HepG2 (cell line): ENCODE measurements at regions not wholly inside any gene's neighbourhood (a gene's known extent, or its start where the extent isn't known, plus 50 kb on each side); places are given as distances from the start of the nearest gene placed in this dataset.

Experiments
- FLYWCH1 ChIP-seq: sonication (generic); formaldehyde crosslinking; IDR thresholded peaks from 2 replicates; pipeline ENCODE4 v1.8.1; 2023; ENCODE audit warnings: mild to moderate bottlenecking, missing genetic modification reagents
- GATA4 ChIP-seq: sonication (generic); IDR thresholded peaks from 2 replicates; pipeline ENCODE4 v1.6.1; 2016; ENCODE audit warnings: antibody characterized with exemption, low read depth, borderline replicate concordance
- IRX3 ChIP-seq: sonication (generic); formaldehyde crosslinking; IDR thresholded peaks from 2 replicates; pipeline ENCODE4 v1.8.1; 2023; ENCODE audit warnings: mild to moderate bottlenecking, low read depth, missing genetic modification reagents, borderline replicate concordance
- JARID2 ChIP-seq: sonication (generic); formaldehyde crosslinking; IDR thresholded peaks from 2 replicates; pipeline ENCODE4 v1.8.1; 2023; ENCODE audit warnings: missing genetic modification reagents, inconsistent platforms; ENCODE audit not compliant: insufficient replicate concordance
- JUND ChIP-seq: sonication (generic); formaldehyde crosslinking; IDR thresholded peaks from 2 replicates; pipeline ENCODE4 v1.8.0; 2022; ENCODE audit warnings: mild to moderate bottlenecking, missing genetic modification reagents
- RFX1 ChIP-seq: fragments of 450-650 bp; IDR thresholded peaks from 2 replicates; pipeline ENCODE4 v1.6.1; 2017
- SNAPC2 ChIP-seq: sonication (generic); formaldehyde crosslinking; IDR thresholded peaks from 2 replicates; pipeline ENCODE4 v1.8.1; 2022; ENCODE audit warnings: mild to moderate bottlenecking, missing genetic modification reagents
- STAG1 ChIP-seq: sonication (generic); formaldehyde crosslinking; IDR thresholded peaks from 2 replicates; pipeline ENCODE4 v1.4.0; 2020; ENCODE audit warnings: missing genetic modification reagents
- THRA ChIP-seq: sonication (generic); formaldehyde crosslinking; IDR thresholded peaks from 2 replicates; pipeline ENCODE4 v1.4.0; 2020; ENCODE audit warnings: missing genetic modification reagents, borderline replicate concordance
- ZMAT5 ChIP-seq: sonication (generic); formaldehyde crosslinking; IDR thresholded peaks from 2 replicates; pipeline ENCODE4 v1.5.0; 2020; ENCODE audit warnings: mild to moderate bottlenecking, low read depth, missing genetic modification reagents, borderline replicate concordance
- ZNF646 ChIP-seq: sonication (generic); formaldehyde crosslinking; IDR thresholded peaks from 2 replicates; pipeline ENCODE4 v1.9.0; 2021; ENCODE audit warnings: mild to moderate bottlenecking, missing genetic modification reagents
- ZNF720 ChIP-seq: sonication (generic); formaldehyde crosslinking; IDR thresholded peaks from 2 replicates; pipeline ENCODE4 v1.4.0; 2020; ENCODE audit warnings: missing genetic modification reagents

GRCh38 chr2:42926434-42927333 lies 134.3 kb upstream of the HAAO start (continued):
- peak; percentile 25; the same call in 1 of the 2 replicates for TF ChIP-seq THRA (CRISPR knock-in tag)
- no peak; the same call in 1 of the 2 replicates for TF ChIP-seq SNAPC2 (CRISPR knock-in tag)
- no peak for TF ChIP-seq ZNF720 (CRISPR knock-in tag)
- 0 out of 2 replicates have a peak, but pooled peaks have one; percentile 21 for TF ChIP-seq JUND (CRISPR knock-in tag)
- TF ChIP-seq GATA4 = no peak
- no peak for TF ChIP-seq JARID2 (CRISPR knock-in tag)
- no peak for TF ChIP-seq STAG1
- no peak for TF ChIP-seq RFX1
- no peak for TF ChIP-seq ZMAT5
- TF ChIP-seq ZNF646 (CRISPR knock-in tag) = no peak
- TF ChIP-seq IRX3 (CRISPR knock-in tag) = no peak
- no peak for TF ChIP-seq FLYWCH1 (CRISPR knock-in tag)
